ENCODE measurements at regions not wholly inside any gene's neighbourhood (a gene's known extent, or its start where the extent isn't known, plus 50 kb on each side); places are given as distances from the start of the nearest gene placed in this dataset.

GRCh38 chr13:57824121-57824520 is 192.6 kb downstream of the PCDH17 start:
- Histone ChIP-seq H3K79me2 (replicated peaks; ENCODE audit: insufficient read depth, low read length) (no peaks in the 10 kb centered on the region), H3K36me3 (ENCODE audit: insufficient read depth, low read length) (no peaks in the 10 kb centered on the region), H3K27me3 (ENCODE audit: insufficient read depth, low read depth, low read length) (no peaks in the 10 kb centered on the region), H3K9ac (ENCODE audit: low read length) (no peak overlapping the region), H3K9me3 (ENCODE audit: low read length) (no peaks in the 10 kb centered on the region), H3K4me2 (ENCODE audit: low read length) (no peak overlapping the region), H3K4me3 (ENCODE audit: low read length) (no peak overlapping the region), H3F3A (ENCODE audit: insufficient read depth, low read length, poor library complexity, severe bottlenecking) (no peaks in the 10 kb centered on the region), H3K9me2 (ENCODE audit: insufficient read depth, low read length) (no peaks in the 10 kb centered on the region), H2AFZ (ENCODE audit: low read depth, low read length) (no peak overlapping the region), H3K27ac (ENCODE audit: low read length) (no peak overlapping the region), H4K20me1 (ENCODE audit: insufficient read depth) (no peaks in the 10 kb centered on the region)
- TF ChIP-seq CTCF (IDR thresholded peaks at IDR 0.05; ENCODE audit: poor library complexity, severe bottlenecking) = no peak
- no peak for TF ChIP-seq EP300 (conservative IDR thresholded peaks at IDR 0.05; ENCODE audit: poor library complexity, severe bottlenecking)
- TF ChIP-seq MXI1 (conservative IDR thresholded peaks at IDR 0.05; ENCODE audit: poor library complexity, severe bottlenecking) = no peak
- no peak for TF ChIP-seq EZH2 (IDR thresholded peaks at IDR 0.05; ENCODE audit: borderline replicate concordance, insufficient read depth, low read length, poor library complexity, severe bottlenecking)
- no peak for TF ChIP-seq POLR2AphosphoS5 (IDR thresholded peaks at IDR 0.05)
- no peak for TF ChIP-seq REST (IDR thresholded peaks at IDR 0.05; ENCODE audit: borderline replicate concordance)
- TF ChIP-seq TAF1 (IDR thresholded peaks at IDR 0.05; ENCODE audit: low read depth) = no peak
- no peak for TF ChIP-seq SMC3 (conservative IDR thresholded peaks at IDR 0.05; ENCODE audit: poor library complexity)
- no peak for TF ChIP-seq RAD21 (conservative IDR thresholded peaks at IDR 0.05)

- Histone ChIP-seq H4K20me1 (ENCODE audit: insufficient read depth) (no peaks in the 10 kb centered on the region), H3K9ac (ENCODE audit: low read length) (no peak overlapping the region), H2AFZ (ENCODE audit: low read depth, low read length) (no peak overlapping the region), H3K27me3 (ENCODE audit: insufficient read depth, low read depth, low read length) (no peaks in the 10 kb centered on the region), H3K9me3 (ENCODE audit: low read length) (no peaks in the 10 kb centered on the region), H3K79me2 (replicated peaks; ENCODE audit: insufficient read depth, low read length) (no peaks in the 10 kb centered on the region), H3K9me2 (ENCODE audit: insufficient read depth, low read length) (no peaks in the 10 kb centered on the region), H3K4me2 (ENCODE audit: low read length) (no peak overlapping the region), H3K4me3 (ENCODE audit: low read length) (no peak overlapping the region), H3K27ac (ENCODE audit: low read length) (no peak overlapping the region), H3F3A (ENCODE audit: insufficient read depth, low read length, poor library complexity, severe bottlenecking) (no peaks in the 10 kb centered on the region), H3K36me3 (ENCODE audit: insufficient read depth, low read length) (no peaks in the 10 kb centered on the region)
- no peak for TF ChIP-seq MXI1 (conservative IDR thresholded peaks at IDR 0.05; ENCODE audit: poor library complexity, severe bottlenecking)
- TF ChIP-seq SMC3 (conservative IDR thresholded peaks at IDR 0.05; ENCODE audit: poor library complexity) = no peak
- no peak for TF ChIP-seq EP300 (conservative IDR thresholded peaks at IDR 0.05; ENCODE audit: poor library complexity, severe bottlenecking)
- TF ChIP-seq REST (IDR thresholded peaks at IDR 0.05; ENCODE audit: borderline replicate concordance) = no peak
- no peak for TF ChIP-seq POLR2AphosphoS5 (IDR thresholded peaks at IDR 0.05)
- TF ChIP-seq EZH2 (IDR thresholded peaks at IDR 0.05; ENCODE audit: borderline replicate concordance, insufficient read depth, low read length, poor library complexity, severe bottlenecking) = no peak
- TF ChIP-seq CTCF (IDR thresholded peaks at IDR 0.05; ENCODE audit: poor library complexity, severe bottlenecking) = no peak
- TF ChIP-seq TAF1 (IDR thresholded peaks at IDR 0.05; ENCODE audit: low read depth) = no peak
- TF ChIP-seq RAD21 (conservative IDR thresholded peaks at IDR 0.05) = no peak
These were observed 193.5 kb downstream of the PCDH17 start for GRCh38 chr13:57825066-57825465.
